PC-9 (cell line): ENCODE measurements at regions not wholly inside any gene's neighbourhood (a gene's known extent, or its start where the extent isn't known, plus 50 kb on each side); places are given as distances from the start of the nearest gene placed in this dataset.

Experiments
- CTCF ChIP-seq: fragments of 200-600 bp; sonication (generic); conservative IDR thresholded peaks from 2 replicates; pipeline ENCODE4 v1.6.1; 2017; ENCODE audit warnings: mixed run types, antibody characterized with exemption, mild to moderate bottlenecking, moderate library complexity
- EZH2 ChIP-seq: fragments of 200-600 bp; sonication (generic); IDR thresholded peaks from 2 replicates; pipeline ENCODE4 v1.8.0; 2017; ENCODE audit warnings: antibody characterized with exemption, low read depth

GRCh38 chr12:25811656-25812126, 146.8 kb upstream of the RASSF8 start:
- TF ChIP-seq EZH2 (no peak), CTCF (no peak)
